Calu3 (cell line): ENCODE measurements at regions not wholly inside any gene's neighbourhood (a gene's known extent, or its start where the extent isn't known, plus 50 kb on each side); places are given as distances from the start of the nearest gene placed in this dataset.

Experiments
- BruUV-seq: library from RNA; stranded (reverse); fragments of 400-500 nt; replicated peaks from 2 replicates; lab custom pipeline; 2021; lab: Mats Ljungman, UMichigan
- CTCF ChIA-PET: fragments of 300-600 bp; sonication (Branson Sonifier 250); formaldehyde crosslinking; loops from one replicate; lab custom pipeline; 2022; ENCODE audit warnings: antibody characterized with exemption; lab: Charles Lee
- DNase-seq: peaks from one replicate; pipeline ENCODE4 v3.0.0; 2022
- H3K27ac Mint-ChIP-seq: one replicate; pipeline ENCODE4 v1.8.0; 2022; ENCODE audit warnings: mixed read lengths; ENCODE audit not compliant: unreplicated experiment
- H3K27me3 Mint-ChIP-seq: one replicate; pipeline ENCODE4 v1.8.0; 2022; ENCODE audit warnings: mixed read lengths; ENCODE audit not compliant: unreplicated experiment
- H3K36me3 Mint-ChIP-seq: one replicate; pipeline ENCODE4 v1.8.0; 2022; ENCODE audit warnings: mild to moderate bottlenecking, moderate library complexity, mixed read lengths; ENCODE audit not compliant: insufficient read depth, unreplicated experiment
- H3K4me1 Mint-ChIP-seq: one replicate; pipeline ENCODE4 v1.8.0; 2022; ENCODE audit warnings: mild to moderate bottlenecking, low read depth, mixed read lengths; ENCODE audit not compliant: unreplicated experiment
- H3K4me3 Mint-ChIP-seq: one replicate; pipeline ENCODE4 v1.8.0; 2022; ENCODE audit warnings: mild to moderate bottlenecking, low read depth, moderate library complexity, mixed read lengths; ENCODE audit not compliant: unreplicated experiment
- H3K9me3 Mint-ChIP-seq: one replicate; pipeline ENCODE4 v1.8.0; 2022; ENCODE audit warnings: low read depth, mixed read lengths; ENCODE audit not compliant: unreplicated experiment
- CTCF ChIP-seq: fragments of 200-600 bp; IDR thresholded peaks from one replicate; pipeline ENCODE4 v1.8.0; 2022; ENCODE audit warnings: antibody characterized with exemption; ENCODE audit not compliant: unreplicated experiment
- intact Hi-C: fragments of 100-400 bp; cut with micrococcal nuclease; formaldehyde crosslinking; loops from one replicate; pipeline ENCODE4 v1.10.0; 2022; ENCODE audit not compliant: unreplicated experiment

DNA sequence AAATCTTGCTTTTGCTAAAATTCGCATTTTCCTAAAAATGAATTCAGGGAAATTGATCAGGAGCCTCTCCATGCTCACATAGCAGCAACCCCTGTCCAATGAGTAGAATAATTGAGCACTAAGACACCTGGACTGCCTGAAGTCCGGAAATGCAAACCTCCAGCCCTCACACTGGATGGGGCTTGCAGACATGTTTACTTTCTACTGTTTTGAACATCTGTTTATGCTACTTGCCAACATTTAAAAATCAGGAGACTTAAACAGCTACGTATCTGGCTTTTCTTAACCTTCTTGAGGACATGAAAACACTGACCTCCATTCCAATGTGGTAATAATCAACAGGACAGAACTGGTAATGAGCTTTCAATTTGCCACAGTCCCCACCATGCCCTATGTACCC is 184.4 kb downstream of the SHOX2 start:
- Mint-ChIP-seq H3K27ac (no peak overlapping the region), H3K36me3 (no peaks in the 10 kb centered on the region), H3K9me3 (no peaks in the 10 kb centered on the region), H3K4me3 (no peak overlapping the region), H3K27me3 (no peaks in the 10 kb centered on the region), H3K4me1 (no peaks in the 10 kb centered on the region)
- intact Hi-C loops: no loop called here
- DNase-seq: no peak
- CTCF ChIA-PET: interaction anchor here (1.0 kb wide), 1 partner anchor 17 kb away, joined by 3 read pairs; no protein-coding TSS in a partner anchor
- BruUV-seq: no TSS peak
- TF ChIP-seq CTCF: no peak

DNA sequence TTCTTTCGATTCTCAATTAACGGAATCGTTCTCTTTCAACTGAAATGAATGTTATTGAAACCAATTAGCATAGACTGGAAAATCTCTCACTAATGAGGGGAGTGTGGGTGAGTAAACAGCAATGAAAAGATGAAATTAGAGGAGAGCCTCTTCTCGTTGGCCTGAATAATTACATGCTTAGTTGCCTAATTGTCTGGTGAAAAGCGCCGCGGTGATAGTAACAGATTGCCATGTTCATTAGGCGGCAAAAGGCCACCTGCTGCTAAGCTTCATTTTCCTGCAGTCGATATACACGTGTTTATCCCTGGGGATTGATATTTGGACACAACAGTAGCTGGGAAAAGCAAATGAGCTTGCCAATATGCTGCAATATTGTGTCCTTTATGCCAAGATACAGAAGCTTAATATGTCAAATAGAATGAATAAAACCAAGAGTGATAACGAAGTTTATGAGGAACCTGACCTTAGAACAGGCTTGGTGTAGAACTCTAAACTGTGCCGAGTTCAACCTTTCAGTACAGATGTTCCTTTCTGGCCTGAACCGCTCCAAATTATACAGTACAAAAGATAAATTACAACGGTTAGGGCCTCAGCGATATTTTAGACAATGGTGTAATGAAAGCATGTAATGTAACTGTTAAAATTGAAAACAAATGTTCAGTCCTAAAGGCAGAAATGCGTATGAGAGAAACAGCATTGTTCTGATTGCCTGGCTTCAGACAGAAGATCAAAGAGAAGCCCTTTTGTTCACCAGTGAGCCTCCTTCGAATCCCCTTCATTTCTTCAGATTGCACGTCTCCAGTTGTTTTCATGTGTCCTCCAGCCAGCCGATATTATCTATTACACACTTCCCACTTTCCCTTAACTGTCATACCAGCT is 185.2 kb downstream of the SHOX2 start:
- no TSS peak for BruUV-seq
- Mint-ChIP-seq H3K36me3 (no peaks in the 10 kb centered on the region), H3K27ac (no peak overlapping the region), H3K4me3 (no peak overlapping the region), H3K4me1 (no peaks in the 10 kb centered on the region), H3K9me3 (no peaks in the 10 kb centered on the region), H3K27me3 (no peaks in the 10 kb centered on the region)
- DNase-seq: no peak
- no peak for TF ChIP-seq CTCF
- intact Hi-C loops: no loop called here
- CTCF ChIA-PET: interaction anchor here (0.9 to 1.0 kb wide), 2 partner anchors 18 to 60 kb away, joined by 3 read pairs; no protein-coding TSS in a partner anchor

GRCh38 chr3:157919319-157919887 is 186.8 kb downstream of the SHOX2 start:
- no peak for DNase-seq
- Mint-ChIP-seq H3K36me3 (no peaks in the 10 kb centered on the region), H3K4me3 (no peak overlapping the region), H3K27me3 (no peaks in the 10 kb centered on the region), H3K4me1 (no peaks in the 10 kb centered on the region), H3K9me3 (no peaks in the 10 kb centered on the region), H3K27ac (no peak overlapping the region)
- CTCF ChIA-PET: interaction anchor here (0.7 to 1.2 kb wide), 2 partner anchors 11 to 315 kb away, joined by 3 to 11 read pairs; no protein-coding TSS in a partner anchor
- TF ChIP-seq CTCF: no peak
- BruUV-seq: no TSS peak
- intact Hi-C loops: loop anchor here (10.0 kb wide), 1 partner anchor 55 kb away; no protein-coding TSS in a partner anchor

GRCh38 chr3:157918402-157918801 is 187.8 kb downstream of the SHOX2 start:
- no TSS peak for BruUV-seq
- no peak for TF ChIP-seq CTCF
- H3K27me3 Mint-ChIP-seq: no peaks in the 10 kb centered on the region
- DNase-seq: no peak
- no peak overlapping the region for H3K4me3 Mint-ChIP-seq
- H3K4me1 Mint-ChIP-seq: no peaks in the 10 kb centered on the region
- no peaks in the 10 kb centered on the region for H3K36me3 Mint-ChIP-seq
- intact Hi-C loops: loop anchor here (10.0 kb wide), 1 partner anchor 56 kb away; no protein-coding TSS in a partner anchor
- no peaks in the 10 kb centered on the region for H3K9me3 Mint-ChIP-seq
- CTCF ChIA-PET: interaction anchor here (1.2 kb wide), 1 partner anchor 12 kb away, joined by 11 read pairs; no protein-coding TSS in a partner anchor
- no peak overlapping the region for H3K27ac Mint-ChIP-seq
